GM19324 (cell line): ENCODE measurements at regions not wholly inside any gene's neighbourhood (a gene's known extent, or its start where the extent isn't known, plus 50 kb on each side); places are given as distances from the start of the nearest gene placed in this dataset.

Experiments
- ATAC-seq: cut with Tn5 transposase; IDR thresholded peaks from one replicate; pipeline ENCODE4 v1.9.1; 2021; ENCODE audit warnings: mild to moderate bottlenecking, moderate library complexity; ENCODE audit not compliant: unreplicated experiment, low FRiP score

GRCh38 chr6:133583907-133584427 is 304.9 kb upstream of the TCF21 start:
- no peak for ATAC-seq

DNA sequence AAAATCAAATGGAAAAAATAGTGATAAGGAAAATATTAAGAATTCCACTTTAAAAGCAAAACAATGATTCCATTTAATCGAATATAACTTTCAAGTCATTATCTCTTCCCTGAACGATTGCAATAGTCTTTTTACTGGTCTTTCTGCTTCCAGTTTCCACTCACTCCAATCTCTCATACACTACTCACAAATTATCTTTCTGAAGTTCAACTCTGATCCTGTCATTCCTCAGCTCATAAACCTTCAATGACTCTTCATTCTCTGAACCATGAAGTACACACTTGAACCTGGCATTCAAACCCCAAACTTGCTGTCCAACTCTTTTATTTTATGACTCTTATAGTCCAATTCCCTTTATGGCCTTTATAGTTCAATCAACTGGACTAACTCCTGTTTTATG is 304.1 kb upstream of the TCF21 start:
- no peak for ATAC-seq

DNA sequence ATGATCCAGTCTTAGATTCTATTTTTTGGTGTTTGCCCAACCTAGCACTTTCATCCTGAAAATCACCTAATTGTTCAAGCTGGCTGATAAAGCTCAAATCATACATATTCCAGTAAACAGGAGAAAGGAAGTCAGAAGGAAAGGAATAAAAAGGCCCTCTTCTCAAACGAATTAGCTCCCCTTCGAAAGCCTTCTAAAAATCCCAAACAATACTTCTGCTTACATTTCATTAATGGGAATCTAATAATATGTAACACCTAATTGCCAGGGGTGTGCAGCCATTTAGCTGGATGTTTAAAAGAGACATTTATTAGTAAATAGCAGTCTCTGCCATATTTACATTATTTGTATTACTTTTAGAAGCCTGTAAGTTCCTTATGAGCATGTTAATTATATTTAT is 302.9 kb upstream of the TCF21 start:
- ATAC-seq, result no peak

GRCh38 chr6:133587546-133588160 is 301.3 kb upstream of the TCF21 start:
- ATAC-seq, result no peak

DNA sequence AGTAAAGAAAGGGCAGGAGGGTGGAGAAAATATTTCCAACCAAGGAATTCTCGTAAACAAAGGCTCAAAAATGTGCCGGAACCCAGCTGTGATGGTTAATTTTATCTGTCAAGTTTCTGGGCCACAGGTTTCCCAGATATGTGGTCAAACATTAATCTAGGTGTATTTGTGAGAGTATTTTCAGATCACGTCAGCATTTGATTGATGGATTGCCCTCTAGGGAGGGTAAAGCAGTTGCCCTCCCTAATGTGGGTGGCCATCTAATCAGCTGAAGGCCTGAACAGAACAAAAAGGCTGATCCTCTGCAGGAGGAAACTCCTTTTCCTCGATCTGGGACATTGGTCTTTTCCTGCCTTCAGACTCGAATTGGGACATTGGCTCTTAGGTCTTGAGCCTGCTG is 298.7 kb upstream of the TCF21 start:
- no peak for ATAC-seq

DNA sequence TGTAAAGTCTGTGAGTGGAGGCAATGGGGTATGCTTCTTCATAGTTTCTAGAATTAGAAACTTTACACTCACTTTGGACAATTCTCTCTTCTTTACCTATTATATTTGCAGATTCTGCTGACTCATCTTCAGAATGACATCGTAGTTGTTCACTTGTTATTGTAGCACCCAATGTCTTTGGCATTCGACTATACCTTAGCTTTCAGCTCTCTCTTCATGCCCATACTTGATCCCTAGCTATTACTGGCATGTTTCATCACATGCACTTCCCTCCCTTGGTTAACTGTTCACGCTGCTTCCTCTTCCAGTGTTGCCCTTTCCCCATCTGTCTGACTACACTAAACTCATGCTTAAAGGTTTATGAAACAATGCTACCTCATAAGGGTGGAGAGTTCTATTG is 298.1 kb upstream of the TCF21 start:
- ATAC-seq, result no peak

- ATAC-seq, result no peak
Observed at GRCh38 chr6:133591275-133591674, 297.6 kb upstream of the TCF21 start.

GRCh38 chr6:133594652-133595110 is 294.2 kb upstream of the TCF21 start:
- no peak for ATAC-seq

DNA sequence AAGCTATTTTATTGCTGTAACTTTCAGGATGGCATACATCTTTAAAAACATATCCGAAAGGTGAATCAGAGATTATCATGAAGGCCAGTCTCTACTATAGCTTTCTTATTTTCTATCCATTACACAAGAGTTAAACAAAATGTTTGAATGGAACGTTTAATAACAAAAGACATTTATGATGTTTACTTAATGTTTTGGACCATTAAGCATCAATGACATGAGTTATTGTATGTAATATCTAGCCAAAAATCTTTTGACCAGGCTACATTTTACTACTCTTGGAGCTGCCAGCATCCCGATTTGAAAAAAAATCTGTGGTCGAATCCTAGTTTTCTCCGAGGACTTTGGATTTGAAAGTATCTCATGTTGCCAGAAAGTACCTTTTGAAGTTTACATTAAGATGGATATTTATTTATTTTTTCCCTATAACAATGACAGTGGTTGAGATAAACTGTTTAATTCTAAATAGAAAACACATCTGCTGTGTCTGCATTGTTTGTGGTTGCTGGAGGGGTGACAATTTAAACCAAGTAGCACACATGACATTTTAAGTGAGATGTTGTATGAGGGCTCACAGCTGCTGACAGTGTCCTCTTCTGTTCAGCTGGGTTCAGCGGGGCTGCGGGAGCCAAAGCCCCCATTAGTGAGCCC is 293.7 kb upstream of the TCF21 start:
- no peak for ATAC-seq

GRCh38 chr6:133606852-133607251 is 282.1 kb upstream of the TCF21 start:
- ATAC-seq, result no peak

- no peak for ATAC-seq
Observed at GRCh38 chr6:133608620-133609019, 280.3 kb upstream of the TCF21 start.

DNA sequence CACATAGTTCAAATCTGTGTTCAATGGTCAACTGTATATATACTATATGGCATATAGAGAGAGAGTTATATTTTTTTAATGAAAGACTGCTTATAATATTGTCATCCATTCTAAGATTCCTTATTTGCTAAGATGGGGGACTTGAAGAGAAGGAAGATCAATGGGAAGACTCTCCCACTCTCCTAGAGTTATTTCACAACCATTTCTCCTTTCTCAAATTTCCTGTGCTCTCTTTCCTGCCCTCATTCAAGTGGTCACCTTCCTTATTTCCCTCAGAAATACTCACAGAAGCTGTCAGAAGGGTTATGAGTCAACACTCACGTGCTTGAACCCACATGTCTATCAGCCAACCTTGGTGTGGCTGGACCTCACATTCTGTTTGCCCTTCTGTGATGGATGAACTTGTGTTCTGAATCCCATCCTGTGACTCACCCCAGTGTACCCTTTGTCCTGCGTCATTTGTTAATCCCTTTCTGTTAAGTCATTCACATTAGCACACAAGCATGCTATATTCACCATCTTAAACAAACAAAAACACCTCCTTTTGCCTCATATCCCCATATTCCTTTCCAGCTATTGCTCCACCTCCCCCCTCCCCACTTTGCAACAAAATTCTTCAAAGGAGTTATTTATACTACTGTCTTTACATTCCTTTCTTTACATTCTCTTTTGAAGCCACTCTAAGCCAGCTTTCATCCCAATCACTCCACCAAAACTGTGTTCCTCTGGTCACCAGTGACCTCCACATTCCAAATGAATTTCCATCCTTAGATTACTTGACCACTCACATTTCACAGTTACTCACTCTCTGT is 279.3 kb upstream of the TCF21 start:
- no peak for ATAC-seq

DNA sequence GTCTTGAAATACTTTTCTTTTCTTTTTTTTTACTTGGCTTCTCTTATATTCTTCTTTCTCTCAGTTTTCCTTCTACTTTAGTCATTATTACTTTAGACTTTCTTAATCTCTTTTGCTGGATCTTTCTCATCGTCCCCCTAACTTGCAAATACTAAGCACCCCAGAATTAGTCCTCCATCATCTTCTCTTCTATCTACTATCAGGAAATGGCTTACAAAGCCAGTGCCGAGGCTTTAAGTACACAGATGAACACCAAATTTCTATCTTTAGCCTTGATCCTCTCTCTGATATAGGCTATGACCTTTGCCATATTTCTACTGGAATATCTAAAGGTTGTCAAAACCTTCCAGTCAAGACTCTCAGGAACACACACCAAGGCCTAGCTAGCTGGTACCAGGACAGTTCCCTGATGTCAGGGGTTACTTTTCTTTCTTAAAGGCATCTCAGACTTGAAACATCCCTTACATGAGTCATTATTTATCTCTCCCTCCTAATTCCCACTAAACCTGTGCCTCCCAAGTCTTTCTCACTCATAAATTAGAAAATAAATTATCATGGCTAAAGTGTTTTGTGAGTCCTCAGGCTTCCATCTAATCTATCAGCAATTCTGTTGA is 278.6 kb upstream of the TCF21 start:
- no peak for ATAC-seq

DNA sequence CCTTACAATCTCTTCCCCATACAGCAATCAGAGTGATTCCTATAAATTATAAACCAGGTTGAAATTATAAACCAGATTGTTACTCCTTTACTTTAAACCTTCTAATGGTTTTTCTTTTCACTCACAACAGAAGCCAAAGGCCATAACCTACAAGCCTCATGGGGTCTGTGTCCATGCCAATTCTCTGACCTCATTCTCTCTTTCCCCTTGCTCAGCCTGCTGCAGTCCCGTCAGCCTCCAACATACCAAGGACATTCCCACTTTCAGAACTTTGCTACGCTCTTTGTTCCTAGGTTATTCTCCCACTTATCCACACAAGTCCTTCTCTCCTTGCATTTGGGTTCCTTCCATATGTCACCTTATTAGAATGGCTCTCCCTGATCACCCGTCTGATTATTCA is 277.9 kb upstream of the TCF21 start:
- no peak for ATAC-seq

GRCh38 chr6:133612459-133612858 is 276.5 kb upstream of the TCF21 start:
- no peak for ATAC-seq

GRCh38 chr6:133613211-133613610 is 275.7 kb upstream of the TCF21 start:
- no peak for ATAC-seq

DNA sequence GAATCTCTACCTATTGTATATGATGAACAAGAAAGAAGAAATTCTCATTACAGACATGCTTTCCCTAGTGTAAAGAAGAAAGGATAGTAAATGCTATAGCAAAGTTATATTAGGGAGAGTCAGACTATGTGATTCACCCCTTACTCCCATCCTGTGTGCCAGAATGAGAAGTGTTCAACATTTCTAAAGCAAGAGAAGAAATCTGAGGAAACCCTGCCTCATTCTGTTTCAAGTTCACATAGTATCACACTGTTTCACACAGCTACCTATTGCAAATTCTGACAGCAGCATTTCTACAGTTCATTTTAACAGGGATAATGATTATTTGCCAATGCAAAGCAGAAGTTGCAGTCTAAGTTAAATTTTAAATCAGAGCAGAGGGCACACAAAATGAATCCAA is 267.2 kb upstream of the TCF21 start:
- ATAC-seq, result no peak

- ATAC-seq, result no peak
Observed at GRCh38 chr6:133623065-133623464, 265.8 kb upstream of the TCF21 start.

GRCh38 chr6:133623621-133624020 is 265.3 kb upstream of the TCF21 start:
- ATAC-seq, result no peak

GRCh38 chr6:133626096-133626666 is 262.7 kb upstream of the TCF21 start:
- ATAC-seq, result no peak

- ATAC-seq, result no peak
Observed at GRCh38 chr6:133629970-133630369, 258.9 kb upstream of the TCF21 start.
